ENCODE measurements at regions not wholly inside any gene's neighbourhood (a gene's known extent, or its start where the extent isn't known, plus 50 kb on each side); places are given as distances from the start of the nearest gene placed in this dataset.
"Not testable (repeated sequence)": the region's sequence is repeated elsewhere in the genome, so short reads cannot be mapped to it uniquely, and the experiment has no call there.

DNA sequence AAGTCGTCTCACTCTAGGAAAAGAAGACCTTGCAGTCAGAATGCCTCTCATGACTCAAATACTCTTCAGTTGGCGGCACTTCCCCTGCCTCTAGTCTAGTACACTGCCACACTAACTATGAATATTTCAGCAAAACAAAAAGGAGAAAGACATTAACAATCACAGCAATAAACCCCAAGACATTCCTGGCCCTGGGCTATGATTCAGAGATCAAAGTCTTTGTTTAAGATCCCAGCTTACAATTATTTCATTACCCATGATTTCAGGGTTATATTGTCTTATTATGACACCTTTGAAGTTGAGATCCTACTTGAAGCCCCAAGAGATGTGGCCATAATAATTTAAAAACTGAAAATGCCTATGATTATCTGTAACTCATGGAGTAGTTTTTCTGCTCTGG lies 597.5 kb downstream of the REEP3 start:
- TF ChIP-seq, protein P1, sequence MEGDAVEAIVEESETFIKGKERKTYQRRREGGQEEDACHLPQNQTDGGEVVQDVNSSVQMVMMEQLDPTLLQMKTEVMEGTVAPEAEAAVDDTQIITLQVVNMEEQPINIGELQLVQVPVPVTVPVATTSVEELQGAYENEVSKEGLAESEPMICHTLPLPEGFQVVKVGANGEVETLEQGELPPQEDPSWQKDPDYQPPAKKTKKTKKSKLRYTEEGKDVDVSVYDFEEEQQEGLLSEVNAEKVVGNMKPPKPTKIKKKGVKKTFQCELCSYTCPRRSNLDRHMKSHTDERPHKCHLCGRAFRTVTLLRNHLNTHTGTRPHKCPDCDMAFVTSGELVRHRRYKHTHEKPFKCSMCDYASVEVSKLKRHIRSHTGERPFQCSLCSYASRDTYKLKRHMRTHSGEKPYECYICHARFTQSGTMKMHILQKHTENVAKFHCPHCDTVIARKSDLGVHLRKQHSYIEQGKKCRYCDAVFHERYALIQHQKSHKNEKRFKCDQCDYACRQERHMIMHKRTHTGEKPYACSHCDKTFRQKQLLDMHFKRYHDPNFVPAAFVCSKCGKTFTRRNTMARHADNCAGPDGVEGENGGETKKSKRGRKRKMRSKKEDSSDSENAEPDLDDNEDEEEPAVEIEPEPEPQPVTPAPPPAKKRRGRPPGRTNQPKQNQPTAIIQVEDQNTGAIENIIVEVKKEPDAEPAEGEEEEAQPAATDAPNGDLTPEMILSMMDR (IDR thresholded peaks at IDR 0.05; ENCODE audit: low read depth, low read length): no peak

DNA sequence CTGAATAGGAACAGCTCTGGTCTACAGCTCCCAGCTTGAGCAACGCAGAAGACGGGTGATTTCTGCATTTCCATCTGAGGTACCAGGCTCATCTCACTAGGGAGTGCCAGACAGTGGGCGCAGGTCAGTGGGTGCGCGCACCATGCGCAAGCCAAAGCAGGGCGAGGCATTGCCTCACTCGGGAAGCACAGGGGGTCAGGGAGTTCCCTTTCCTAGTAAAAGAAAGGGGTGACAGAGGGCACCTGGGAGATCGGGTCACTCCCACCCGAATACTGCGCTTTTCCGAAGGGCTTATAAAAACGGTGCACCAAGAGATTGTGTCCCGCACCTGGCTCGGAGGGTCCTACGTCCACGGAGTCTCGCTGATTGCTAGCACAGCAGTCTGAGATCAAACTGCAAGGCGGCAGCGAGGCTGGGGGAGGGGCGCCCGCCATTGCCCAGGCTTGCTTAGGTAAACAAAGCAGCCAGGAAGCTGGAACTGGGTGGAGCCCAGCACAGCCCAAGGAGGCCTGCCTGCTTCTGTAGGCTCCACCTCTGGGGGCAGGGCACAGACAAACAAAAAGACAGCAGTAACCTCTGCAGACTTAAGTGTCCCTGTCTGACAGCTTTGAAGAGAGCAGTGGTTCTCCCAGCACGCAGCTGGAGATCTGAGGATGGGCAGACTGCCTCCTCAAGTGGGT lies 599.2 kb downstream of the REEP3 start:
- H3K4me3 ChIP-seq (replicated peaks in 1 of 2; ENCODE audit: low read depth in 2 of 2, low read length in 2 of 2); DNase-seq (ENCODE audit: low read depth in 2 of 2): not testable (repeated sequence)

More for the DNA sequence above, 597.5 kb downstream of the REEP3 start:
- DNase-seq (ENCODE audit: low read depth in 2 of 2): no peak
- H3K4me3 ChIP-seq (replicated peaks in 1 of 2; ENCODE audit: low read depth in 2 of 2, low read length in 2 of 2): no peak overlapping the region

DNA sequence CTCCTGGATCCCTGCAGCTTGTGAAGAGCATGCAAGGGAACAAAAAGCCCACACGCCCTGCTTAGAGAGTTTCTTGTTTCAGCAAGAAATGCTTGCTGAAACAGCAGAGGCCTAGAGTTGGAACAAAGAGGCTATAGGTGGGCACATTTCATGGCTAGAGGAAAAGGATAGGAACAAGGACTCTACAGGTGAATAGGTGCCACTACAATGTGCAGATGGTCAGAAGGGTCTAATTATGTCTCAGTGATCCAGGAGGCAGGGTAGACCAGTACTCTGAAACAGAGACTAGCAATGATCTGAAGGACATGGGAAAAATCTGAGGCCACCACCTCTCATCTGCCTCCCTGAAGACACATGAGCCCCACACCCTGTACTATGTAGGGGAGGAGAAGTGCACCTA lies 609.0 kb downstream of the REEP3 start:
- no peak for DNase-seq (ENCODE audit: low read depth in 2 of 2)
- H3K4me3 ChIP-seq (replicated peaks in 1 of 2; ENCODE audit: low read depth in 2 of 2, low read length in 2 of 2): no peak overlapping the region
- TF ChIP-seq, protein P1 (IDR thresholded peaks at IDR 0.05; ENCODE audit: low read depth, low read length): no peak

DNA sequence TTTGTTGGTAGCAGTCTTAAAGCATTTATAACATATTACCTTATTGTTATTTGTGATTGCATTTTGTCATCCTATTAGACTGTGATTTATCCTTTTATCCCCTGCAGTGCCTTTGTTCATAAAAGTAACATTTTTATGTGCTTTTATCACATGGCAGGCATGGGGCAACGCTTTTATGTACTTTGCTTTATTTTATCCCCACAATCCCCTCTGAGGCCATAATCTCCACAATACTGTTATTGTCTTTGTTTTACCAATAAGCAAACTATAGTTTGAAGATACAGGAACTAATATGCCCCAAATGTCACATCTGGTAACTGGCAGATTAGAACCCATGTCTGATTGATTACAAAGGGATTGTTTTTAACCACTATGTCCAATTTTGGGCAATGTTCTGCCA lies 613.5 kb downstream of the REEP3 start:
- no peak for DNase-seq (ENCODE audit: low read depth in 2 of 2)
- no peak overlapping the region for H3K4me3 ChIP-seq (replicated peaks in 1 of 2; ENCODE audit: low read depth in 2 of 2, low read length in 2 of 2)
- TF ChIP-seq, protein P1 (IDR thresholded peaks at IDR 0.05; ENCODE audit: low read depth, low read length): no peak

DNA sequence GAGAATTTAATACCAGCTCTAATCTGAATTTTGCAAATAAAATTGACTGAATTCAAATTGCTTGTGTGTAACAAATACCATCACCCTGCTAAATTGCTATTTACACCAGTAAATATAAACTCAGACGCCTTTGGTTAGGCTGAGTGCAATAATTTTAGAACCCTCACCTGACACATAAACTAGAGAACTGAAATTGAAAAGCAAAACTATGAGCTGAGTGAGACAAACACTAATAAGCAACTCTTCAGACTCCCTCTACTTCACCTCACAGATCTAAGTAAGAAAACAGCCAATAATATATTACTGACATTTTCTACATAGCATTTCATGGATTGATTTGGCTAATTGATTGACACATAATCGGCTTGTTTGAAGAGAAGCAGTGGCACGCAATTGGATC lies 621.2 kb downstream of the REEP3 start:
- no peak for DNase-seq (ENCODE audit: low read depth in 2 of 2)
- no peak overlapping the region for H3K4me3 ChIP-seq (replicated peaks in 1 of 2; ENCODE audit: low read depth in 2 of 2, low read length in 2 of 2)
- TF ChIP-seq, protein P1 (IDR thresholded peaks at IDR 0.05; ENCODE audit: low read depth, low read length): no peak

DNA sequence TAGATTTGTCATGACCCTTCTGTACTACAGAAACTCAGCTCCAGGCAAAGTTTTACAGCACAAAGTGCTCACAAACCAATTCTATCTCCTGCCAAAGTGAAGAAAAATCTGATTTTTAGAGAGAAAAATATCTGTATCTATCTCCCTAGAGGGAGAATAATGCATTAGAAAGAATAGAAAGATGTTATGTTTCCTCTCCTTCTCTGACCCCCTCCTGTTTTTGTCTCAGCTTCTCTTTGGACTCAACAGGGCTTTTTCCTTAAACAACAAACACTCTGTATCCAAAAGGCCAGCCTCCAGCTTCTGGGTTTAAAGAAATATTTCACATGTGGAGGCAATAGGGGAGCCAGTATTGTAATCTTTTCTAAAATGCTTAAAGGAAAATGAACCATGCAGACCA lies 627.4 kb downstream of the REEP3 start:
- TF ChIP-seq, protein P1 (IDR thresholded peaks at IDR 0.05; ENCODE audit: low read depth, low read length): no peak
- no peak overlapping the region for H3K4me3 ChIP-seq (replicated peaks in 1 of 2; ENCODE audit: low read depth in 2 of 2, low read length in 2 of 2)
- no peak for DNase-seq (ENCODE audit: low read depth in 2 of 2)

DNA sequence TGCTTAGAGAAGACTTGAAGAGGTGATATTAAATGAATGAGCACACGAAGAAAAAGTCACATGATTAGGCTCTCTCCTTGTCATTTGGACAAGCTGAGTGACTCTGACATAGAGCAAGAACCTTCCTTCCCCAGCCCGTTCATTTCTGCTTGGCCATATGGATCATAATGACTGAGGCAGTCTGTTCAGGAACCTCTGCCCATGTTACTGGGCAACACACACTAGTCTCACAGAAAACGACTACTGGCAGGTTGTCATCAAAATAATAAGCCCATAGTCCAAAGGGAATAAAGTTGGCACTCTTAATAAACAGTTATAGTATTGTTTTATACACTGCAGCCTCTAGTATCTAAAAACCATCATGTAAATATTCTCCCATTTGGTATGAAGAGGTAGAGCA lies 635.0 kb downstream of the REEP3 start:
- TF ChIP-seq, protein P1 (IDR thresholded peaks at IDR 0.05; ENCODE audit: low read depth, low read length): no peak
- H3K4me3 ChIP-seq (replicated peaks in 1 of 2; ENCODE audit: low read depth in 2 of 2, low read length in 2 of 2): no peak overlapping the region
- DNase-seq (ENCODE audit: low read depth in 2 of 2): no peak
